GM18873 (cell line): ENCODE measurements at regions not wholly inside any gene's neighbourhood (a gene's known extent, or its start where the extent isn't known, plus 50 kb on each side); places are given as distances from the start of the nearest gene placed in this dataset.
"Not testable (repeated sequence)": the region's sequence is repeated elsewhere in the genome, so short reads cannot be mapped to it uniquely, and the experiment has no call there.

ENCODE experiments used
- ATAC-seq: cut with Tn5 transposase; IDR thresholded peaks from one replicate; pipeline ENCODE4 v1.9.1; 2021; ENCODE audit warnings: mild to moderate bottlenecking, moderate library complexity, moderate number of reproducible peaks; ENCODE audit not compliant: unreplicated experiment, low FRiP score

DNA sequence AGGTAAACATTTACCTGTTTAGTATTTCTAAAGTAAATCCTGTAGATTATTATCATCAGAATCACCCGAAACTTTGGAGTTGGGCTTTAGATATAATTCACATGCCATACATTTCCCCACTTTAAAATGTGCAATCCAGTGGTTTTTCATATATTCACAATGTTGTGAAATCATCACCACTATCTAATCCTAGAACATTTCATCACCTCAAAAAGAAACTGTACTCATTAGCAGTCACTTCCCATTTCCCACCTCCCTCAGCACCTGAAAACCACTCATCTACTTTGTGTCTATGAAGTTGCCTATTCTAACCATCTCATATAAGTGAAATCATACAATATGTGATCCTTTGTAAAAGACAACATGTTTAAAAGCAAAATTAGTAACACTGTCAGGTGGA is 182.6 kb downstream of the FZD1 start:
- no peak for ATAC-seq

GRCh38 chr7:91455411-91455810 is 191.2 kb downstream of the FZD1 start:
- ATAC-seq: no peak

GRCh38 chr7:91457208-91457607 is 193.0 kb downstream of the FZD1 start:
- no peak for ATAC-seq

DNA sequence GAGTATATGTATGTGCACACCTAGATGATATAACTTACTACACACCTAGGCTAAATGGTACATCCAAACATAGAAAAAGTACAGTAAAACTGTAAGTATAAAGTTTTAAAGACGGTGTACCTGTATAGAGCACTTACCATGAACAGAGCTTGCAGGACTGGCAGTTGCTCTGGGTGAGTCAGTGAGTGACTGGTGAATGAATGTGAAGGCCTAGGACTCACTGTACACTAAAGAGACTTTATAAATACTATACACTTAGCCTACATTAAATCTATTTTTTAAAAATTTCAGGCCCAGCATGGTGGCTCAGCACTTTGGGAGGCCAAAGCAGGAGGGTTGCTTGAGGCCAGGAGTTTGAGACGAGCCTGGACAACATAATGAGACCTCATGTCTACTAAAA is 195.3 kb downstream of the FZD1 start:
- no peak for ATAC-seq

GRCh38 chr7:91462316-91462715 is 198.1 kb downstream of the FZD1 start:
- no peak for ATAC-seq

- no peak for ATAC-seq
These were observed 199.1 kb downstream of the FZD1 start for GRCh38 chr7:91463330-91463729.

DNA sequence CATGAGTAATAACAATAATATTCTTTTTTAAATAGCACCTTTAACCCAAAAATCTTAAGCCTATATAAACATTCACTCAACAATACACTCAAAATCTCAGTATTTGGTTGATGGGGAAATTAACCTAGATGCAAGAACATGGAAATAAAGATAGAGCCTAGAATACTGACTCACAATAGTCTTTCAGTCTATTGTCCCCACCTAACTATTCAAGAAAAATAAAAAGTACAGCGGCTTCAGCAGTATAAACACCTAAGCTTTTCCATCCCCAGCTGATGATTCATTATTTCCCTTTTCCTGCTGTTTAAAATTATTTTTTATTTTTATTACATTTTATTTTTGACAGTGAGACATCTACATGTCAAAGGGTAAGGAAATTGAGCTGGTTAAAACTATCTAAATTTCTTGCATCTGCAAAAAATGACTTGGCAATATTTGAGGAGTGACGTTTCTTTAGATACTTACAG is 201.4 kb downstream of the FZD1 start:
- no peak for ATAC-seq

DNA sequence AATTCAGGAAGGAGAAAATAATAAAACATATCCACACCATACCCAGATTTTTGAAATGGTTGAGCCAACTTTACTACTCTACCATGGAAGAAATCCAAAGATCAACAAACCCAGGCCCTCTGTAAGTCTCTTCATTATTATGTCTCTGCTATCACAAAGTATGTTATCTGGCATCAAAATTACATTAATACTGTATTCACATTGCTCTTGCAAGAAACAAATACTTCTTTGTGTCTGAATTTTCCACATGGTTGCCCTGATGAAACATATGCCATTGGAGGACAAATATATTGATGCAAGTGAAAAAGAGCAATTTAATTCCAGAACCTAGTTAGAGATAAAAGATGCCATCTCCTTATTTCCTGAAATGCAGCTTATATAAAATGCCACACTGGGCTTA is 204.0 kb downstream of the FZD1 start:
- ATAC-seq: no peak

DNA sequence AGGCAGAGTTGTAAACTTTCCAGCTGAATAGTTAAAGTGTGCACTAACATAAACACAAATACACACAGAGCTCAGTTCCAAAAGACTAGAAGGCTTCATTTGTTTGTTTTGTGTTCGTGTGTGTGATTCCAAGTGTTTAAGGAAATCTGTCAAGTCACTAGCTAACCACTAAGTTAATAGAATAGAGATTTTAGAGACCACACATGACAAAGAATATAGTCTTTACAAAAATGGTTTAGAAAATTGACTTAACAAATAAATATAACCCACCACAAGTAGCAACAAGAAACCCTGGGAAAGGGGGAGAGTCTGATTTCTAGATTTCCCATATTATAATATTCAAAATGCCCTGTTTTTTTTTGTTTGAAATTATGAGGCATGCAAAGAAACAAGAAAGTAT is 209.4 kb downstream of the FZD1 start:
- ATAC-seq: no peak

- ATAC-seq: no peak
These were observed 209.8 kb downstream of the FZD1 start for GRCh38 chr7:91474074-91474473.

DNA sequence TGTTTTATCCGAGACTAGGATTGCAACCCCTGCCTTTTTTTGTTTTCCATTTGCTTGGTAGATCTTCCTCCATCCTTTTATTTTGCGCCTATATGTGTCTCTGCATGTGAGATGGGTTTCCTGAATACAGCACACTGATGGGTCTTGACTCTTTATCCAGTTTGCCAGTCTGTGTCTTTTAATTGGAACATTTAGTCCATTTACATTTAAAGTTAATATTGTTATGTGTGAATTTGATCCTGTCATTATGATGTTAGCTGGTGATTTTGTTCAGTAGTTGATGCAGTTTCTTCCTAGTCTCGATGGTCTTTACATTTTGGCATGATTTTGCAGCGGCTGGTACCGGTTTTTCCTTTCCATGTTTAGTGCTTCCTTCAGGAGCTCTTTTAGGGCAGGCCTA is 216.2 kb downstream of the FZD1 start:
- ATAC-seq: not testable (repeated sequence)

DNA sequence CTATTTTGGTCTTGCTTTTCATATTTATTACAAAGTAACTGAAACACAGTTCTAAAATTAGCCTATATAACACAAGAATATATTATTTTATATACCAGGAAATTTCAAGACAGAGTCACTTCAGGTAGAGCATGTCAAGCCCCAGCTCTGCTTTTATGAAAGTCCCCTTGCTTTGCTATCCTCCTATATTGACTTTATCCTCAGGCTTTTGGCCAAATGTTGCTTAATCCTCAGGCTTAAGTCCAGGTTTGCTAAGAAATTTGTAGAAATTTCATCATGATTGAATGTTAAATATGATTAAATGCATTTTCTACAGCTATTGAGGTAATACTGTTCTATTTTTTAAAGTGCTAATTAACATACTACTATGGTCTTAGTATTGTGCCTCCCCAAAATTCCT is 227.6 kb downstream of the FZD1 start:
- ATAC-seq: no peak

- ATAC-seq: no peak
These were observed 228.1 kb downstream of the FZD1 start for GRCh38 chr7:91492317-91492716.

DNA sequence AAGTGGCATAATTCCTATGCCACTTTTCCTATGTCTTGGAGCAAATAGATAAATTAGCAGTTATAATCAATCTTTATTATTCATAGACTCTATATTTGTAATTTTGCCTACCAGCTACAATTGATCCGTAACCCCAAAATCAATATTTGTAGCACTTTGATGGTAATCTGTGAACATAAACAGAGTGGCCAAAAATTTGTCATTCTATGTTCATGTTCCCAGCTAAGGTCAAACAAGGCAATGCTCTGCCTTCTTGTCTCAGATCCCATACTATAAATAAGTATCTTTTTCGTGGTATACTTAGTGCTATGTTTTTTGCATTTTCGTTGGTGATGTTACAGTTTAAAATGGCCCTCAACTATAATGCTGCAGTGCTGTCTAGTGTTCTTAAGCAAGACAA is 228.5 kb downstream of the FZD1 start:
- ATAC-seq: no peak

DNA sequence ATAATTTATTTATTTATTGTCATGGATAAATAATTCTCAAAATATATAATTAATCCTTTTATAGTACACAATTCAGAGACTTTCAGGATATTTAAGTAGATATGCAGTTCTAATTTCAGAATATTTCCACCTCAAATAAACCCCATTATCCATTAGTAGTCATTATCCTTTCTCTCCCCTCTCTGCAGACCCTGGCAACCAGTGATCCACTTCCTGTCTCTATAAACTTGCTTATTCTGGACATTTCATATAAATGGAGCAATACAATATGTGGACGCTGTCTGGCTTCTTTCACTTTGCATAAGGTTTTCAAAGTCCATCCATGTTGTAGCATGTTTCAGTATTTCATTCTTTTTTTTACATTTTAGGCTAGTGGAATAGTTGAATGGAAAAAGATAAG is 230.2 kb downstream of the FZD1 start:
- no peak for ATAC-seq

- ATAC-seq: no peak
These were observed 232.1 kb downstream of the FZD1 start for GRCh38 chr7:91496251-91496820.

DNA sequence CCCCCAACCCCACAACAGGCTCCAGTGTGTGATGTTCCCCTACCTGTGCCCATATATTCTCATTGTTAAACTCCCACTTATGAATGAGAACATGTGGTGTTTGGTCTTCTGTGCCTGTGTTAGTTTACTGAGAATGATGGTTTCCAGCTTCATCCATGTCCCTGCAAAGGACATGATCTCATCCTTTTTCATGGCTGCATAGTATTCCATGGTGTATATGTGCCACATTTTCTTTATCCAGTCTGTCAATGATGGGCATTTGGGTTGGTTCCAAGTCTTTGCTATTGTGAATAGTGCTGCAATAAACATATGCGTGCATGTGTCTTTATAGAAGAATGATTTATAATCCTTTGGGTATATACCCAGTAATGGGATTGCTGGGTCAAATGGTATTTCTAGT is 233.0 kb downstream of the FZD1 start:
- not testable (repeated sequence) for ATAC-seq

- ATAC-seq: no peak
These were observed 239.8 kb downstream of the FZD1 start for GRCh38 chr7:91503934-91504555.

- no peak for ATAC-seq
These were observed 240.7 kb downstream of the FZD1 start for GRCh38 chr7:91504919-91505318.

DNA sequence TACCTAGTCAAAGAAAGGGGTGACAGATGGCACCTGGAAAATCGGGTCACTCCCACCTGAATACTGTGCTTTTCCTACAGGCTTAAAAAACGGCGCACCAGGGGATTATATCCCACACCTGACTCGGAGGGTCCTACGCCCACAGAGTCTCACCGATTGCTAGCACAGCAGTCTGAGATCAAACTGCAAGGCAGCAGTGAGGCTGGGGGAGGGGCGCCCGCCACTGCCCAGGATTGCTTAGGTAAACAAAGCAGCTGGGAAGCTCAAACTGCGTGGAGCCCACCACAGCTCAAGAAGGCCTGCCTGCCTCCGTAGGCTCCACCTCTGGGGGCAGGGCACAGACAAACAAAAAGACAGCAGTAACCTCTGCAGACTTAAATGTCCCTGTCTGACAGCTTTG is 242.7 kb downstream of the FZD1 start:
- ATAC-seq: not testable (repeated sequence)

DNA sequence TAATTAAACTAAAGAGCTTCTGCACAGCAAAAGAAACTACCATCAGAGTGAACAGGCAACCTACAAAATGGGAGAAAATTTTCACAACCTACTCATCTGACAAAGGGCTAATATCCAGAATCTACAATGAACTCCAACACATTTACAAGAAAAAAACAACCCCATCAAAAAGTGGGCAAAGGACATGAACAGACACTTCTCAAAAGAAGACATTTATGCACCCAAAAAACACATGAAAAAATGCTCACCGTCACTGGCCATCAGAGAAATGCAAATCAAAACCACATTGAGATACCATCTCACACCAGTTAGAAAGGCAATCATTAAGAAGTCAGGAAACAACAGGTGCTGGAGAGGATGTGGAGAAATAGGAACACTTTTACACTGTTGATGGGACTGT is 247.6 kb downstream of the FZD1 start:
- not testable (repeated sequence) for ATAC-seq

DNA sequence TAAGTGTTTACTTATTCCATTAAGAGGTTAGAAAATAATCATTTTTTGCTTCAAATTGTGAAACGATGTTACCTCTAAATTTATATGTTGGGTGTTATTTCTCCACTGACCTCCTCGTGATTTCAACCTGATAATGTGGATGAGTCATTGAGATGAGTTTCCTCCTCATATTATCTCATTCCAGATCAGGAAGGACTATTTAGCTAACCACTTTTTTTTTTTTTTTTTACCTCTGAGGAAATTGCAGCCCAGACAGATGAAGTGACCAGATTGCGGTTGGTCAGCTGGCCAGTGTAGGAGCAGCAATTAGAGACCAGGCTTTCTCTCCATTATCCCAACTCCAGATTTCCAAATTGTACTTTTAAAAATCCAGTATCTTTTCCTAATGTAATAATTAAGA is 248.7 kb downstream of the FZD1 start:
- ATAC-seq: no peak

GRCh38 chr7:91514591-91514990 is 250.4 kb downstream of the FZD1 start:
- no peak for ATAC-seq
